ENCODE measurements at regions not wholly inside any gene's neighbourhood (a gene's known extent, or its start where the extent isn't known, plus 50 kb on each side); places are given as distances from the start of the nearest gene placed in this dataset.

GRCh38 chr14:39948235-39948634 lies 516.0 kb upstream of the FBXO33 start:
- TF ChIP-seq ZFX (IDR thresholded peaks at IDR 0.05) (no peak), CTCF (conservative IDR thresholded peaks at IDR 0.05) (no peak)
- H3K27ac ChIP-seq: no peak overlapping the region

GRCh38 chr14:39946807-39947206 lies 514.6 kb upstream of the FBXO33 start:
- TF ChIP-seq ZFX (IDR thresholded peaks at IDR 0.05) (no peak), CTCF (conservative IDR thresholded peaks at IDR 0.05) (no peak)
- H3K27ac ChIP-seq: no peak overlapping the region

- TF ChIP-seq ZFX (IDR thresholded peaks at IDR 0.05) (no peak), CTCF (conservative IDR thresholded peaks at IDR 0.05) (no peak)
- H3K27ac ChIP-seq: no peak overlapping the region
Measured at GRCh38 chr14:39939023-39939422, 506.8 kb upstream of the FBXO33 start.

- no peak overlapping the region for H3K27ac ChIP-seq
- TF ChIP-seq CTCF (conservative IDR thresholded peaks at IDR 0.05) (no peak), ZFX (IDR thresholded peaks at IDR 0.05) (no peak)
Measured at GRCh38 chr14:39912192-39913100, 480.2 kb upstream of the FBXO33 start.

GRCh38 chr14:39897657-39898056 lies 465.4 kb upstream of the FBXO33 start:
- TF ChIP-seq ZFX (IDR thresholded peaks at IDR 0.05): no peak
- TF ChIP-seq CTCF (conservative IDR thresholded peaks at IDR 0.05): no peak
- no peak overlapping the region for H3K27ac ChIP-seq

GRCh38 chr14:39890026-39890425 lies 457.8 kb upstream of the FBXO33 start:
- H3K27ac ChIP-seq: no peak overlapping the region
- TF ChIP-seq ZFX (IDR thresholded peaks at IDR 0.05) (no peak), CTCF (conservative IDR thresholded peaks at IDR 0.05) (no peak)

- H3K27ac ChIP-seq: no peak overlapping the region
- TF ChIP-seq CTCF (conservative IDR thresholded peaks at IDR 0.05): no peak
- no peak for TF ChIP-seq ZFX (IDR thresholded peaks at IDR 0.05)
Measured at GRCh38 chr14:39884091-39884490, 451.9 kb upstream of the FBXO33 start.

Data from C4-2B (cell line).